GM21825 (cell line): ENCODE measurements at regions not wholly inside any gene's neighbourhood (a gene's known extent, or its start where the extent isn't known, plus 50 kb on each side); places are given as distances from the start of the nearest gene placed in this dataset.
"Not testable (repeated sequence)": the region's sequence is repeated elsewhere in the genome, so short reads cannot be mapped to it uniquely, and the experiment has no call there.

Source experiments
- ATAC-seq: cut with Tn5 transposase; IDR thresholded peaks from one replicate; pipeline ENCODE4 v1.9.1; 2021; ENCODE audit warnings: mild to moderate bottlenecking, moderate library complexity; ENCODE audit not compliant: unreplicated experiment

DNA sequence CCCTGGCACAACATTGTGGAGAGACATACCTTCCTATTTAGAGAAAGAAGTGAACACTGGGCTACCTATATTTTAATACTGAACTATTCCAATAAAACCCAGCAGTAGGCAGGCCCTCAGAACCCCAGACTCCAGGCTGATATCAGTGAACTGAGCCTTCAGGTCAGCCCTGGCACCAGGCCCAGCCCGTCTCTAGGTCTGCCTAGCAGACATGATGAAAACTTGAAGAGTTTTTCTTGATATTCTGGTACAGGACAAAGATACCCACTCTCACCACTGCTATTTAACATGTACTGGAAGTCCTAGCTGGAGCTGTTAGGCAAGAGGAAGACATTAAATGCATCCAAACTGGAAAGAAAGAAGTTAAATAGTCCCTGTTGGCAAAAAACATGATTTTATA, 396.6 kb upstream of the SPRY2 start:
- ATAC-seq = no peak

DNA sequence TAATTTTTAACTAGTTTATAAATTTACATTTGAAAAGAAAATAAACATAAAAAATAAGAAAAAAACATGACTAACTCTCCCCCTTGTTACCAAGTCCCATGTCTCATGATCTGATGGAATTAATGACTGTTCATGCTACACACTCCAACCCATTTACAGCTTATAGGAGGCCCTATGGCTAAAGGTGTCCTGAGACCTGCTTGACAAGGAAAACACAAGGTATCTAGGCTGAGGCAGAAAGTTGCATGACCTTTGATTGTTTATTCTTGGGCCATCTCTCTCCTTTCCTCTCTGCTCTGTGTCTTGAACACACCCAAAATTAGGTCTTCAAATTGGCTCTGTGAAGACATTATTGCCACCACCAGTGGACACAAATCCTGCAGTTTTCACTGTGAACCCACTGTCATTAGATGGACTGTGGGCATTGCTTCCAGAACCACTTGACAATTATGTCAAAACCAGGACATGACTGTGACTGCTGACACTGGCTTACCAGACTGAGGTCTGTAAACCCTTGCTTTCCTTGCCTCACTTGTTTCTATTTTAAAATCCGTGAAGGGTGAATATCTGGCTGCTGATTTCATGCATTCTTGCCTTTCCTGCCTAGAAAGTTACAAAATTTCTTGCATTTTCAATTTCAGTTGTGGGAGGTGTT, 386.5 kb upstream of the SPRY2 start:
- ATAC-seq = no peak

- no peak for ATAC-seq
Measured at GRCh38 chr13:80726868-80727267, 385.9 kb upstream of the SPRY2 start.

- ATAC-seq = no peak
Measured at GRCh38 chr13:80721689-80722088, 380.8 kb upstream of the SPRY2 start.

GRCh38 chr13:80718970-80719369, 378.0 kb upstream of the SPRY2 start:
- ATAC-seq = no peak

DNA sequence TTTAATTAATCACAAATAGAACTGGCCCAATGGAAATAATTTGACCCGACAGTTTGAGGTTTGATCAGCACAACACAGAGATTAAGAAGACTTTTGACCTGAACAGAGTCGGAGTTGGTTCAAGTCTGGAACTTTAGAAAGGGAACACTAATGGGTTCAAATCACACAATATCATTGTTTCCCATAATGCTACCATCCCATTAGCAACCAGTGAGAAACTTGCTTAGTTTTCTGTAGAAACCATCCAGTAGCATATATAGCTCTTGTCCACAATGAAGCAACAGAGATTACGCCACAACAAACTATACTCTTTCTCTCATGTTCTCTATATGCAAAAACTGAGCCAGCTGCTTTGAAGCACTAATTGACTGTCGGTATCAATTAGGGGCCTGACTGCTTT, 376.9 kb upstream of the SPRY2 start:
- ATAC-seq = no peak

DNA sequence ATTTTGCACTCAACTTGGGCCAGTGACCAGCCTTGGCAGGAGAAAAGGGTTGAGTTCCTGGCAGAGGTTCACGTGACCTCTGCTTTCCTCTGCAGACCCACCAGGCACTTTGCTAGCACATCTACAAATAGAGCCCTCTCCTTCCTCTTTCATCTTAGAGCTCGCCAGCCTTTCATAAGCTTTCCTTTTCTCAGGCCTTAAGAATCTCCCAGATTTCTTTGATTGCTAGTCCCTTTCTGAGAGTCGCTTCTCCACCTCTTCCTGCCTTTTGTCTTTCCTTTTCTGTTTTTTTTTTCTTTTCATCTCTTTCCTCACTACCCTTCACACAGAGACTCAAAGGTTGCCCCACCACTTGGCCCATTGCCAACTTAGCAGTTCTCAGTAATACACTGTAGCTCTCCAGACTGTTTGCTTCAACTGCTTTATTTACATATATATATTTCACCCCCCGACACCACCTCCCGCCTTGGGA, 375.7 kb upstream of the SPRY2 start:
- ATAC-seq = no peak

GRCh38 chr13:80712026-80712425, 371.1 kb upstream of the SPRY2 start:
- ATAC-seq = no peak

GRCh38 chr13:80708791-80709190, 367.9 kb upstream of the SPRY2 start:
- no peak for ATAC-seq

GRCh38 chr13:80707000-80707983, 366.4 kb upstream of the SPRY2 start:
- no peak for ATAC-seq

DNA sequence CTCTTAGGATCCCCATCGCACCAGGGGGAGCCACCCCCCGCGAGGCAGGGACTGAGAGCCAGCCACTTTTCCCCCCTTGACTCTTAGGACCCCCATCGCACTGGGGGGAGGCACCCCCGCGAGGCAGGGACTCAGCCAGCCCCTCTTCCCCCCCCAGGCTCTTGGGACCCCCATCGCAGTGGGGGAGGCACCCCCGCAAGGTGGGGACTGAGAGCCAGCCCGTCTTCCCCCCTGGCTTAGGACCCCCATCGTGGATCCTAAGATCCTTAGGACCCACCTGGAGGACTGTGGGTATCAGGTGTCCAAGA, 365.2 kb upstream of the SPRY2 start:
- no peak for ATAC-seq

- ATAC-seq = no peak
Measured at GRCh38 chr13:80705371-80706163, 364.6 kb upstream of the SPRY2 start.

DNA sequence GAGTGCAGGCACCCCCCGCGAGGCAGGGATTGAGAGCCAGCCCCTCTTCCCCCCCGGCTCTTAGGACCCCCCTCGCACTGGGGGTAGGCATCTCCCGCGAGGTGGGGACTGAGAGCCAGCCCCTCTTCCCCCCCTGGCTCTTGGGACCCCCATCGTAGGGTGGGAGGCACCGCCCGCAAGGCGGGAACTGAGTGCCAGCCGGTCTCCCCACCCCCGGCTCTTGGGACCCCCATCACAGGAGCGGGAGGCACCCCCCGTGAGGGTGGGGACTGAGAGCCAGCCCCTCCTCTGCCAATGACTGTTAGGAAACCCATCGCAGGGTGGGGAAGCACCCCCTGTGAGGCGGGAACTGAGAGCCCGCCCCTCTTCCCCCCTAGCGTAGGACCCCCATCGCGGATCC, 363.4 kb upstream of the SPRY2 start:
- no peak for ATAC-seq

DNA sequence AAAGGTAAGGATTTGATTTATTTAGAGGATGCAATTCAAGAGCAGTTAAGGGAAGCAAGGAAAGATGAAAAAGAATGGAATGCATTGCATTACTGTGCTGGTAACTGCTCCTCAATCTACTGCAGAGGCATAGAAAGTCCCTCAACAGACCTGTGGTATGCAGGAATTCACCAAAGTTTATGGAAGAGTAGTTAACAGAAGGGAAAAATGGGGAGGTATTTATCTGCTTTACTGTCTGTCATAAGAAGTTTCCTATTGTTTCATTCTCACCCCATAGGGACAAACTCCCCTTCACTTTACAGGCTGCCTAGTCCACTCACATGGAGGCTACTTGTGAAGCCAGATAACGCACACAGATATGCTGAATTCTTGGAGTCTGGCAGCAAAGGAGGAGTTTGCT, 354.9 kb upstream of the SPRY2 start:
- no peak for ATAC-seq

GRCh38 chr13:80691814-80692213, 350.9 kb upstream of the SPRY2 start:
- not testable (repeated sequence) for ATAC-seq

GRCh38 chr13:80690208-80690607, 349.3 kb upstream of the SPRY2 start:
- no peak for ATAC-seq

DNA sequence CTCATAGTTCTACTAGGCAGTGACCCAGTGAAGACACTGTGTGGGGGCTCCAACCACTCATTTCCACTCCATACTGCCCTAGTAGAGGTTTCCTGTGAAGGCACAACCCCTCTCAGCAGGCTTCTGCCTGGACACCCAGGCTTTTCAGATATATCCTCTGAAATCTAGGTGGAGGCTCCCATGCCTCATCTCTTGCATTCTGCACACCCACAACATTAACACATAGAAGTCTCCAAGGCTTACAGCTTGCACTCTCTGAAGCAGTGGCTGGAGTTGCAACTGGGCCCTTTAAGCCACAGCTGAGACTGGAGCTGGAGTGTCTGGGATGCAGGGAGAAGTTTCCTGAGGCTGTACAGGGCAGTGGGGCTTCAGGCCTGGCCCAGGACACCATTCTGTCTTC, 347.7 kb upstream of the SPRY2 start:
- ATAC-seq = no peak

GRCh38 chr13:80685942-80686341, 345.0 kb upstream of the SPRY2 start:
- ATAC-seq = no peak

- ATAC-seq = no peak
Measured at GRCh38 chr13:80684217-80684991, 343.5 kb upstream of the SPRY2 start.

GRCh38 chr13:80680786-80681366, 339.9 kb upstream of the SPRY2 start:
- ATAC-seq = no peak
